HG03521 (cell line): ENCODE measurements at regions not wholly inside any gene's neighbourhood (a gene's known extent, or its start where the extent isn't known, plus 50 kb on each side); places are given as distances from the start of the nearest gene placed in this dataset.
"Not testable (repeated sequence)": the region's sequence is repeated elsewhere in the genome, so short reads cannot be mapped to it uniquely, and the experiment has no call there.

Source experiments
- ATAC-seq: cut with Tn5 transposase; IDR thresholded peaks from one replicate; pipeline ENCODE4 v1.9.1; 2021; ENCODE audit warnings: mild to moderate bottlenecking, moderate library complexity; ENCODE audit not compliant: unreplicated experiment

GRCh38 chr2:167607731-167608130 lies 639.7 kb downstream of the STK39 start:
- no peak for ATAC-seq

- no peak for ATAC-seq
These were observed 640.2 kb downstream of the STK39 start for GRCh38 chr2:167607211-167607610.

DNA sequence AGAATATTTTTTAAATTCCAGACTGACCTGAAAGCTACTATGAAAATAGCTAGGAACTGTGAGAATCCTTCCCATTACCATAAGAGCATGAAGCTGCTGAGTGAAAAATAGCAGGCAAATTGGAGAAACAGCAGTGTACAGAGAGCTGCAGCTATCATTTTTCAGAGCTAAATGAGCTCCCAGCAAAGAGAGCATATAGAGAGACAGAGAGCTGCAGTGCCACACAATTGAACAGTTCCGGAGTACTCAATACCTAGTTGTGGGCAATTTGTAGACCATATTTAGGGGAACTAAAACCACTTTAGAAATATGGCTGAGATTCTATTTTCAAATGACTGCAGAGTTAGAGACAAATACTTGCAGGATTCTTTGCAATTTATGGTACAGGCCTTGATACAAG lies 645.3 kb downstream of the STK39 start:
- ATAC-seq, result no peak

- no peak for ATAC-seq
These were observed 648.2 kb downstream of the STK39 start for GRCh38 chr2:167599219-167599618.

DNA sequence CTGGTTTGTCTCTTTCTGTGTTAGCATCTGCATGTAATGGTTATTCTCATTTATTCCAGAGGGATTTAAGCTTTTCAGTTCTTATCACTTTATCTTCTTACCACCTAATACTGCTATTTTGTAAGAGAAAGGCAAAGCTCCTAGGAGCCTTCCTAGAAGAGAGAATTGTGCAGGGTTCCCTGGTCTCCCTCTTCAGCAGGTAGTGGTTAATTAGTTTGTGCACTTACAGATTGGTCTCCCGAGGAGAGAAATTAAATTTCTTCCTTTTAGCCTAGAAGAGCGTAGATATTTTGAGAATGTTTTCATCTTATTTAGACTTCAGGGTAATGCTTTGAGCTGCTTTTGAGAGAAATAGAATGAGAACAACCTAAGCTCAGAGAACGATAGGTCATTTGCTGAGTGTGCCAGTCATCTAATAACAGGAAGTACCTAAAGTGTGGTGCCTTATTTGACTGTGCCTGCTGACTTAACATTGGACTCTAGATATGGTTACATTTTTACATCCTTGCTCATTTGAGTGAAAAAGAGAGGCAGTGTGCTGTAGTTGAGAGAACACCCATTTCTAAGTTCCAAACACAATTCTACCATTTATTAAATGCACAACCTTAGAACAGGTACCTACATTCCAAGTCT lies 651.4 kb downstream of the STK39 start:
- ATAC-seq, result no peak

- ATAC-seq, result no peak
These were observed 652.4 kb downstream of the STK39 start for GRCh38 chr2:167595021-167595420.

GRCh38 chr2:167592441-167592840 lies 655.0 kb downstream of the STK39 start:
- no peak for ATAC-seq

- ATAC-seq, result no peak
These were observed 664.8 kb downstream of the STK39 start for GRCh38 chr2:167582619-167583018.

DNA sequence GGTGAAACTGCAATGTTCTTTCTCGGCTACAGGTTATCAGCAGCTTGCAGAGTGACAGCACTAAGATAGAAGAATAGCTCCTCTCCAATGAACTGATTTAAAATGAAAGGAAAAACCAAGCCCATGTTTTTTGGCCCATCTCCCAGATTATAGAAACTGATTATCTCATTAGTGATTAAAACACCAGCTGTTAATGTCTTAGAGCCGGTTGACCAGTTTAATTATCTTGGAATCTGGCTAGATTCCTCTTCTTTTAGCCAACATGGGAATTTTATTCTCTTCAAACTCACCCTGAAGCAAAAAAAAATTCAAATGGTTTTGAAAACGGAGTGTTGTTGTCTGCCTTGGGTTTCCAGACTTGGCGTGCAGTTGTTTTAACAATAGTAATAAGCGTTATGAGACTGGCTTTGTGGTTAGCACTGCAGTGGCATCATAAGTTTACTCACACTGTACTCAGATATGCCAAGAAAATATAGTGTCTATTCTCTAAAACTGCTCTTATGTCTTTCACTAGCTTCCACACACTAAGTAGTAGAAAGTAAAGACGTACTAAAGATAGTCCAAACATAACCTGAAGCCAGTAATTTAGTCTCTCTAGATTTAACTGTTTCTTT lies 665.3 kb downstream of the STK39 start:
- no peak for ATAC-seq

DNA sequence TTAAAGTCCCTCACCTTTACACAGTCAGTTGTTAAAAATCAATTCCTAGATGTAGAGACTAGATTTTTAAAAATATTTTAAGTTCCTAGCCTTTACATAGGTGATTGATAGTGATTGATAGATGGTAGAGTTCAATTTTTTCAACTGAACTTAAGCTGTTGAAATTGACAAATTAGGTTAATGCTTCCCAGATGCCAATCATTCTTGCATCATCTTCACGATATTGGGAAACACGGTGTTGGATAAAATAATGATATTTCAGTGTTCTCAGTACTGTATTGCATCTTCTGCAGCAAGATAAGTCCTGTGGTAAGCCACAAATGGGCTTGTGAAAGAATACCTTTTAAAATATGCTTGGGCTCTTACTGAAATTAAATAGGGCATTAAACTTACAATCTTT lies 667.6 kb downstream of the STK39 start:
- ATAC-seq, result no peak

- no peak for ATAC-seq
These were observed 672.1 kb downstream of the STK39 start for GRCh38 chr2:167575276-167575675.

GRCh38 chr2:167572883-167573619 lies 674.3 kb downstream of the STK39 start:
- no peak for ATAC-seq

GRCh38 chr2:167570370-167570769 lies 677.0 kb downstream of the STK39 start:
- no peak for ATAC-seq

- not testable (repeated sequence) for ATAC-seq
These were observed 675.8 kb downstream of the XIRP2 start for GRCh38 chr2:167563885-167564619.

GRCh38 chr2:167558272-167558991 lies 670.2 kb downstream of the XIRP2 start:
- ATAC-seq, result not testable (repeated sequence)

GRCh38 chr2:167555098-167555720 lies 666.9 kb downstream of the XIRP2 start:
- no peak for ATAC-seq

DNA sequence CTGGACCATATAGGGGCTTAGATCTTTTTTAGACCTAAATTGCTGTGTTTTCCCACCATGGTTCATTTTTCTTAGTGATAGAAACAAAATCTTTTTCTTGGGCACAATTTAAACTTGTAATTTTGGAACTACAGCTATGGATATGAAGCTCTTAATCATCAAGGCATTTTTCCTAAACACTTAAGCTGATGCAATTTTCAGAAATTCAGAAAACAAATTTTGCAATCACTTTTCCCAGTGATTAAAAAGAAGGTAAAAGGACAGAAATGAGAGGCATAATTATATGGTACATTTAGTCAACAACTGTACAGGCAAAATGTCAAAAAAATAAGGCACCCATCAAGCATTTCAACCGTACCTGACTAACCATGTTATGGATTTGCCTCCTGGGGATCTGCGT lies 665.4 kb downstream of the XIRP2 start:
- no peak for ATAC-seq

DNA sequence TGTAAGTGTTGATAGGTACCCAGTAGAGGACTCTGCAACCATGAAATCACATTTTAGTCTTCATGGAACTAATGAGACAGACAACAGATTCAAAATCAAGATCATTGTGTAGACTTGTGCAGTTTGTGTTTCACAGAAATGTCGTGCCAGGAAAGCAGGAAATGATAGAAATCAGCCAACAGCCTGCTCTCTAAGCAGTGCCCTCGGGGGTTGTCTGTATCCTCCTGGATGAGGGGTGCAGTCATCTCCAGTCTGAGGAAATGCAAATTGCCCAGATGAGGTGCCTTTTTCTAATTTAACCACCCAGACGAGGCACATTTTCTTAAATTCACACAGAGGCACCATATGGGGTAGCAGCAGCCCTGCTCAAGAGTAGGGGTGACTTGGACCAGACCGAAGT lies 663.1 kb downstream of the XIRP2 start:
- ATAC-seq, result no peak

DNA sequence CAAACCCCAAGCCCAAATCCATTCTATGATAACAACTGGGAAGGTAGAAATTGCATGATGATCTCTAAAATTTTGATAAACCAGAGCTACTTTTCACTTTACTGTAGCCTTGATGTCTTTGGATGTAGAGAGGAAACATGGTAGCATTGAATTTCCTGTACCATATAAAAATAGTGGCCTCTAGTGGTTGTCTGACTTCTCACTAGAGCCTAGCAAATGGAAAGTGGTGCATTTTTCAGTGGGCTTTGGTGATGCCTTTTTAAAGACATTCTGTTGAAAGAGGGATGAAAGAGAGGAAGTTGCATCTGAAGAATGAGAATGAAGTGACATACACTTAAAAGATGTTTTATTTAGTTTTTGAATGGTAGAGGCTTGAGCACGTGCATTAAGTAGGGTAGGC lies 662.2 kb downstream of the XIRP2 start:
- ATAC-seq, result no peak

GRCh38 chr2:167548396-167548795 lies 660.1 kb downstream of the XIRP2 start:
- ATAC-seq, result no peak
